ENCODE measurements at regions not wholly inside any gene's neighbourhood (a gene's known extent, or its start where the extent isn't known, plus 50 kb on each side); places are given as distances from the start of the nearest gene placed in this dataset.

- DNase-seq: no peak
These were observed 1229.2 kb downstream of the ADGRL3 start for GRCh38 chr4:62429297-62429696.

DNA sequence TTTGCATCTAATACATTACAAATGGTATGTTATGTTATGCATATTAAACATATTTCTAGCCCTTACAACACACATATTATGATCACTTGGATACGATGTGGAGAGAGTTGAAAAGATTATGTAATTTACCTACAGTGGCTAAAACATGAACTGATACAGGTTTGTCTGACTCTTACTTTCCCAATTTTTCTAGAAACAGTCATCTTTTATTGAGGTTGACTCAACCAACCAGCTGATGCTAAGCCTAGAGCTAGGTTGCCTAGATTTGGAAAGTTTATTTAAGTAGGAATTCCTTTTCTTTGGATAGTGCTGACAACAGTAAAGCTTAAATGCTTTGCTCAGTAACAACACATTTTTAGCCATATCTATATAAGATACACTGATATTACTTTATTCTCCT, 1215.1 kb downstream of the ADGRL3 start:
- no peak for DNase-seq

DNA sequence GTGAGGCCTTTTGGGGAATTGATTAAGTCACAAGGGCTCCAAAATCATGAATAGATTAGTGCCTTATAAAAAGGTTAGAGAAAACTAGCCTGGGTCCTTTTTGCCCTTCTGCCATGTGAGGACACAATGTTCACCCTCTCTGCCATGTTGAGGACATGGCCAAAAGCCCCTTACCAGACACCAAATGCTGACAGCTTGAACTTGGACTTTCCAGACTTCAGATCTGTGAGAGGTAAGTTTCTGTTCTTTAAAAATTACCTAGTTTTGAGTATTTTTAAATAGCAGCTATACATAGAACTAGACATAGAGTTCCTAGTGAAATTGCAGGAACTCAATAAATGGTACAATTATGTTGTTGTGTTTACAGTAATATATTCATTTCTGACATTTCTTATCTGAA, 1214.4 kb downstream of the ADGRL3 start:
- DNase-seq: no peak

- DNase-seq: peak in 3 of 4 experiments; percentile 41 to 59 (median 45)
These were observed 1210.4 kb downstream of the ADGRL3 start for GRCh38 chr4:62410371-62411003.

DNA sequence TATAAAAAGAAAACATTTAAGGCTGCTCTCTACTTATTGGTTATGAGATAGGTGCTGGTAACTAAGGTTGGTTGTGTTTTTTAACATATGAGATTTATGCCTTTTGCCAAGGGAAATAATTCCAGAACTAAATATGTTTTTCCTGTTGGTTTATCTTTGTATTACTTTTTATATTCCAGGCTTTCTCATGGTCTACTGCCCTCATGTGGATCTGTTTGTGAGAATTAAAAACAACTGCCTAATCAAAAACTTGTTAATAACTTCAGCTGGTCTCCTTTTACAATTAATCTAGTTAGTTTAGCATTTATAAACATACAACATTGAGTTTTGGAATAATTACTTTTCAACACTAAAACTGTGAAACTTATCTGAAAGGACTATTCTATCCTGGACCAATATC, 1208.3 kb downstream of the ADGRL3 start:
- DNase-seq: no peak

- DNase-seq: peak in 3 of 4 experiments; percentile 25 to 61 (median 45)
These were observed 1207.4 kb downstream of the ADGRL3 start for GRCh38 chr4:62407534-62407933.

DNA sequence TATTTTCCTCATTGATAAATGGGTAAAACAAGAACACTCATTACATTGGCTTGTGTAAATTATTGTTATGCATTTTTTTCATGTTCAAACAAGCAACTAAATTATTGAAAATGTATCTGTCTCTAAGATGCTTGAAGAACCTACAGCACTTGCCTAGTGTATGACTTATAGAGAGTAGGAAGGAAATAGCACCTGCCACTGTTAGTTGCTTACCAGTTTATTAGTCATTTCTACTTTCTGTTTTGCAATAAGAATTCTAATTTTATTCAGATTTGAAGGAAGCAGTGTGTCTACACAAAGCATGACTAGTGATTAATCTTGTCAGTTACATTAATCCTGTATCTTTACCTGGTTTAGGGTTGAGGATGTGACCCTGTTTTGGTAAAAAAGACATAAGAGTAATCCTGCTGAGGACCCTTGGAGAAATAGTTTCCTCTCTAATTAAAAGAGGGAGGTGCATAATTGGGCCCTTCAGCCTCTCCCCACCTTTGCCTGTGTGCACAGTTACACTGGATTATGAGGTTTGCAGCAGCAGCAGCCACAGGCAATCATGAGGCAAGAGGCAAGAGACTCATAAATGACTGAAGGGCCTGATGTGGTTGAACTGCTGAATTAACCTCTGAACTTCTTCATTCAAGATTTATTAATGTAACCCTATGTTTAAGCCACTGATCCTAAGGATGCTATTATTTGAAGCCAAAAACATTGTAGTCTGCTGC, 1202.1 kb downstream of the ADGRL3 start:
- DNase-seq: peak in 3 of 4 experiments; percentile 5 to 22 (median 15)

DNA sequence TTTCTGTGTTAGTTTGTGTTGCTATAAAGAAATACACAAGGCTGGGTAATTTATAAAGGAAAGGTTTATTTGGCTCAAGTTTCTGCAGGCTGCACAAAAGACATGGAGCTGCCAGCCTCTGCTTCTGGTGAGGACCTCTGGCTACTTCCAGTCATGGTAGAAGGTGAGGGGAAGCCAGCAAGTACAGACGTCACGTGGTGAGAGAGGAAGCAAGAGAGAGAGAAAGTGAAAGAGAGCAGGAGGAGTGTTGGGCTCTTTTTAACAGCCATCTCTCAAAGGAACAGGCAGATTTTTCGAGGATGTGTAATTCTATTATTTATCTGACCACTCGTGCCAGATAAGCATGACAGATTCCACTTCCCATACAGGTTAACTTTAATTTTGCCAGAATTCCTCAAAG, 1199.1 kb downstream of the ADGRL3 start:
- peak in 3 of 4 experiments; percentile 33 to 59 (median 37) for DNase-seq

GRCh38 chr4:62398318-62398717, 1198.2 kb downstream of the ADGRL3 start:
- no peak for DNase-seq

- peak; percentile 16 to 67 (median 46) for DNase-seq
These were observed 1194.6 kb downstream of the ADGRL3 start for GRCh38 chr4:62394766-62395165.

GRCh38 chr4:62387808-62388207, 1187.7 kb downstream of the ADGRL3 start:
- no peak for DNase-seq

DNA sequence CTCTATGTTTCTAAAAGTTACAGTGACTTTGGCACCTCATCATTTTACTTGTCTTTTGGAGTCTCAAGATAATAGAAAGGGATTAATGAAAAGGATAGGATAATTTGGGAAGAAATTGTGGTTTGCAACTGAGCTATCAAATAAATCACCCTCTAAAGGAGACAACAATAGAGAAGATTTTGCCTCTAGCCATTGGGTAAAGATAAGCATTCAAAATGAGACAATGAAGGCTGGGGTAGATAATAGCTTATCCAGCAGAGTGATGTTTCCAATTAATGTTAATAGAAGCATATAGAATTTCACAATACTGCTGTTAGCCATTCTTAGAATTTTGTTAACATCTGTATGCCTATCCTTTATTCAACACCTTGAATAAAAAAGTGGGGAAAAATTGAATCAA, 1177.6 kb downstream of the ADGRL3 start:
- DNase-seq: no peak

DNA sequence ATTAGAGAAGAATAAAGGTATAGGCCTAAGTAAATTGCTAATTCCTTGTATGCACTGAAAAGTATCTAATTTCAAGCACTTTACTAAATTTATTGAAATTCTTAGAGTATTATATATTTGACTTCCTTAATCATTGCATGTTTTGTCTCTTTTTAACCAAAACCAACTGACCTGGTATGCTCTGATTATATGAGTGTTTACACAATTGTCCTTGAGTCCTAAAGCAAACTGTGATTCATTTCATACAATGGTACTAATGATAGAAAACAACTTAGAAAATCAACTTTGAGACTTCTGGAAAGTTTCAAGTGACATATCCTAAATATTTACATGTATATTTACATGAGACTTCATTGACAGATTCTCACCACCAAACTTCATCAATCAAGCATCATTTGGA, 1177.1 kb downstream of the ADGRL3 start:
- DNase-seq: no peak

GRCh38 chr4:62366939-62367338, 1166.8 kb downstream of the ADGRL3 start:
- DNase-seq: peak; percentile 5 to 66 (median 33)

GRCh38 chr4:62360156-62360545, 1160.0 kb downstream of the ADGRL3 start:
- no peak for DNase-seq

DNA sequence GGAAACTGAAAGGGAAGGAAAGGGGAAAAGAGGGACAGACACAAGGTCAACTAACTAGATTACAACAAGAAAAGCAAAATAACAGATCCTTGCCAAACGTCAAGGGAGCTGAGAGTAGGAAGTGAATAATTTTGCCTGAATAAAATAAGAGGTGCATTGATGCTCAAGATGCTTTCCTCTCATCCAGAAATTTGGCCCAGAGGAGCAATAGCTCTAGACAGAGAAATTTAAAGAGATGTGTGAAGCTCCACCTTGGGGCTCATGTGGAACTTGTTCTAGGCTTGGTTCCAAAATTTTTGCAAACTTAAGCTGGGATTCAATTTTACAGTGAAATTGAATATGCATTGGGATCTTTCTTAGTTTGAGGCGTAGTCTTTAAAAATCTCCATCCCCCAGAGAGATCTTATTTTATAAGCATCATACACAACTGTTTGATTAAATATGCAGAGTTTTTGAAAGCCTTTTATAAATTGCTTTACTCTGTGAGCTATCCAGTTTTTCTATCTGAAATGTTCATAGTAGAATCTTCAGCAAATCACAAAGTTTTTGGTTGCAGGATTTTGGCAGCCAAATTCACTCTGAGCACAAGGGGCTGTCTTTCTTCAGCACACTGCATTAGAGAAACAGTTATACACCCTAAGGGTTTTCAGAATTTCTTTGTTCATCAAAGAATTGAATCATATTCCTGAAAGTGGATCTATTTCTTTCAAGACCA, 1159.5 kb downstream of the ADGRL3 start:
- no peak for DNase-seq

GRCh38 chr4:62344915-62345314, 1144.8 kb downstream of the ADGRL3 start:
- no peak for DNase-seq

- no peak for DNase-seq
These were observed 1144.3 kb downstream of the ADGRL3 start for GRCh38 chr4:62344474-62344873.

DNA sequence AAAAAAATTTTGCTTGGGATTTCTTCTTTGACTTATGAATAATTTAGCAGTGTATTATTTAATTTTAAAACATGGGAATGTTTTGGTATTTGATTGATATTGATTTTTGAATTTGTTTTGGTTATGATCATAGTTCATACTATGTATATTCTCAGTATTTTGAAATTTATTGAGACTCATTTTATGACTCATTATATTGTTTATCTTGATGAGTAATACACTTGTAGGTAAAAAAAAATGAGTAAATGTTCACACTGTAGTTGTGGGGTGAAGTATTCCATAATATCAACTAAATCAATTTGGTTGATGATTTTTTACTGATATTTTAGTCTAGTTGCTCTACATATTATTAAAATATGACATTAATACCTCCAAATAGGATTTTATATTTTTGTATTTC, 1142.2 kb downstream of the ADGRL3 start:
- no peak for DNase-seq

GRCh38 chr4:62328526-62328925, 1128.4 kb downstream of the ADGRL3 start:
- DNase-seq: no peak

GRCh38 chr4:62327612-62328297, 1127.6 kb downstream of the ADGRL3 start:
- DNase-seq: no peak

DNA sequence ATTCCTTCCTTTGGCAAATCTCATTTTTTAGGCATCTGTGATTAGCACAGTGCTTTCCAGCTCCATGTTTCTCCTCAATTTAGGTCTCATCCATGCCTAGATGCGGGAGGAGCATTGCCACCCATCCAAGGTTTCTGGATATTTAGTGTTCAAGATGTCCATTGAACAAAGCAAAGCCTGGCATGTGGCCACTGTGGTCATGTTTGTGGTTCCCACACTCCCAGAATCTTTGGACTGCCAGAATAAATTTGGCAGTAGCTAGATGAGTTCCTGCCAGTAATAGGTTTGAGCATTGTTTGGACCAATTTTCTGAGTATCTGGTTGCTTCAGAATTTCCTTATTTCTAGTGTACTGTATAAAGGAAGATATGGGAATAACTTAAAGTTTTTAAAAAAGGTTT, 1124.1 kb downstream of the ADGRL3 start:
- no peak for DNase-seq

DNA sequence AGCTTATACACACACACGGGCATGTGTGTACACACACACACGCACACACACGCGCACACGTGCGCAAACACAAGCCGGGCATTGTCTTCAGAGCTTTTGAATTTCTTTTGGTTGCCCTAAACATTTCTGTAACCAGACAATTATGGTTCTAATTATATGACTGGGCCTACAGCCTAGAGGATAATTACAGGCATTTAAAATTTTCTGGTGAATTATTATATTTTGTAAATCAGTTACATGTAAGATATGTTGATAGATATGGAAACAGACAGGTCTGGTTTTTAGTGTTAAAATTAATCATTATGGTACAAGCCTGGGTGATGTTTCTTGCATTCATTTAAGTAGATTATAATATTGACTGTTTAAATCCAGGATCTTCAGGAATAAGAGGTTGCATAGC, 1120.5 kb downstream of the ADGRL3 start:
- no peak for DNase-seq

Data from suppressor macrophage (primary cell).